Ovary (tissue), 7 donors: ENCODE measurements at regions not wholly inside any gene's neighbourhood (a gene's known extent, or its start where the extent isn't known, plus 50 kb on each side); places are given as distances from the start of the nearest gene placed in this dataset.

Source experiments
- DNase-seq, 5 donors: peaks; one replicate each; pipeline ENCODE4 v3.0.0-alpha.2; 2019 to 2020
- H3K27ac ChIP-seq, 2 donors: fragments of 200-600 bp; one replicate each; pipeline versions ENCODE4 v1.5.1 to v1.8.0; 2019 to 2022
- H3K27me3 ChIP-seq: fragments of 200-600 bp; one replicate; pipeline ENCODE4 v1.8.0; 2022
- H3K36me3 ChIP-seq: fragments of 200-600 bp; sonication (generic); one replicate; pipeline ENCODE4 v1.5.1; 2019
- H3K4me1 ChIP-seq: one replicate; pipeline ENCODE4 v1.8.1; 2013; ENCODE audit warnings: mild to moderate bottlenecking, moderate library complexity; ENCODE audit not compliant: insufficient read depth
- H3K4me3 ChIP-seq: fragments of 200-600 bp; sonication (generic); one replicate; pipeline ENCODE4 v1.5.1; 2017
- H3K9me3 ChIP-seq, 2 donors: fragments of 200-600 bp in 1 of 2; sonication (generic) in 1 of 2; one replicate each; pipeline versions ENCODE4 v1.5.1 to v1.8.1; 2013 to 2019; ENCODE audit warnings: mild to moderate bottlenecking in 1 of 2, moderate library complexity in 1 of 2
- CTCF ChIP-seq, 3 donors: fragments of 450-650 bp in 2 of 3; fragments of 200-600 bp in 1 of 3; IDR thresholded peaks; one replicate each; pipeline versions ENCODE4 v1.5.1 to v1.8.0; 2016 to 2022; ENCODE audit warnings: antibody characterized with exemption in 3 of 3, mild to moderate bottlenecking in 1 of 3
- EP300 ChIP-seq: sonication (generic); formaldehyde crosslinking; IDR thresholded peaks from one replicate; pipeline ENCODE4 v1.6.1; 2017; ENCODE audit warnings: antibody characterized with exemption
- POLR2A ChIP-seq: fragments of 450-650 bp; IDR thresholded peaks from one replicate; pipeline ENCODE4 v1.6.1; 2017; ENCODE audit warnings: antibody characterized with exemption, mild to moderate bottlenecking, moderate library complexity
- WGBS, 3 donors: extraction: QIAGEN DNeasy Blood & Tissue Kit in 1 of 3; methylation state at CpG; one replicate each; pipeline versions ENCODE4 v1.1.5 to v1.1.7; 2013 to 2017; 5-methylcytosine and 5-hydroxymethylcytosine counted together
- intact Hi-C, 4 donors: fragments of 100-400 bp; cut with DNase I; formaldehyde crosslinking; loops; one replicate each; pipeline versions ENCODE4 v1.11.0 to v1.15.1; 2022 to 2023
- donor health status: DM: no; HTN: no; CAD: no; lungs with moderate emphysema.
- donor health status: DM: no; HTN: no; CAD: no.
- donor health status: Bipolar disorder and iron deficiency.
- donor health status: DM: no; HTN: no; CAD: no.
- donor health status: DM: yes; HTN: yes; CAD: no.

GRCh38 chr10:30788307-30788706, 158.8 kb upstream of the LYZL2 start:
- Histone ChIP-seq H3K9me3 (no peaks in the 10 kb centered on the region), H3K4me3 (no peak overlapping the region), H3K27ac (no peak overlapping the region), H3K36me3 (no peaks in the 10 kb centered on the region), H3K27me3 (no peaks in the 10 kb centered on the region), H3K4me1 (no peaks in the 10 kb centered on the region)
- WGBS, 3 donors = 53 to 70% (median 68%) methylated on average over 3 of the region's 3 CpGs
- intact Hi-C loops = loop anchor here (5.0 to 10.0 kb wide), 7 partner anchors 244 to 1026 kb away; partner anchors contain the start of genes ZEB1 (in 3 of the 4) and ZNF438 (in 1 of the 4)
- TF ChIP-seq CTCF (IDR thresholded peaks at IDR 0.05) (no peak), POLR2A (no peak), EP300 (no peak)
- no peak for DNase-seq

- no peak for TF ChIP-seq EP300
- no peak for TF ChIP-seq CTCF (IDR thresholded peaks at IDR 0.05)
- TF ChIP-seq POLR2A = no peak
- Histone ChIP-seq H3K9me3 (no peaks in the 10 kb centered on the region), H3K36me3 (no peaks in the 10 kb centered on the region), H3K4me3 (no peak overlapping the region), H3K27me3 (no peaks in the 10 kb centered on the region), H3K27ac (no peak overlapping the region), H3K4me1 (no peaks in the 10 kb centered on the region)
- DNase-seq = no peak
- intact Hi-C loops = loop anchor here (5.0 to 10.0 kb wide), 7 partner anchors 245 to 1028 kb away; partner anchors contain the start of genes ZEB1 (in 3 of the 4) and ZNF438 (in 1 of the 4)
- WGBS, 3 donors = 96 to 100% (median 97%) methylated on average over 2 of the region's 2 CpGs
Measured at GRCh38 chr10:30786906-30787305, 157.4 kb upstream of the LYZL2 start.

GRCh38 chr10:30786131-30786530, 156.6 kb upstream of the LYZL2 start:
- H3K9me3 ChIP-seq = no peaks in the 10 kb centered on the region
- no peaks in the 10 kb centered on the region for H3K4me1 ChIP-seq
- no peaks in the 10 kb centered on the region for H3K36me3 ChIP-seq
- no peak overlapping the region for H3K4me3 ChIP-seq
- TF ChIP-seq EP300 (no peak), CTCF (IDR thresholded peaks at IDR 0.05) (no peak), POLR2A (no peak)
- DNase-seq = no peak
- H3K27me3 ChIP-seq = no peaks in the 10 kb centered on the region
- peak overlapping the region in 1 of 2 donors; percentile 95 for H3K27ac ChIP-seq
- intact Hi-C loops = loop anchor here (5.0 to 10.0 kb wide), 7 partner anchors 246 to 1029 kb away; partner anchors contain the start of genes ZEB1 (in 3 of the 4) and ZNF438 (in 1 of the 4)

- intact Hi-C loops = loop anchor here (2.0 to 10.0 kb wide), 8 partner anchors 247 to 1030 kb away; partner anchors contain the start of genes ZEB1 (in 3 of the 4) and ZNF438 (in 1 of the 4)
- Histone ChIP-seq H3K9me3 (no peaks in the 10 kb centered on the region), H3K27ac (peak overlapping the region; percentile 89 to 95), H3K36me3 (no peaks in the 10 kb centered on the region), H3K4me1 (no peaks in the 10 kb centered on the region), H3K4me3 (peak overlapping the region; percentile 42), H3K27me3 (no peaks in the 10 kb centered on the region)
- 1 to 3% (median 3%) methylated on average over 41 to 63 of the region's 63 CpGs for WGBS, 3 donors
- TF ChIP-seq POLR2A (no peak), EP300 (no peak), CTCF (IDR thresholded peaks at IDR 0.05) (peak in 1 of 3 donors; percentile 19)
- DNase-seq = peak; percentile 62 to 75 (median 72)
Measured at GRCh38 chr10:30784897-30785605, 155.5 kb upstream of the LYZL2 start.
